OCI-LY3 (cell line): ENCODE measurements at regions not wholly inside any gene's neighbourhood (a gene's known extent, or its start where the extent isn't known, plus 50 kb on each side); places are given as distances from the start of the nearest gene placed in this dataset.

Experiments
- H2AFZ ChIP-seq: fragments of 200-600, 300-600 bp; shearing (Covaris generic); 2 replicates; pipeline ENCODE4 v1.6.0; 2014; ENCODE audit warnings: antibody characterized with exemption, low read depth, low read length
- H3K27ac ChIP-seq: fragments of 200-600, 300-600 bp; sonication (generic); 2 replicates; pipeline ENCODE4 v1.5.1; 2014; ENCODE audit warnings: mild to moderate bottlenecking, low read length, moderate library complexity, mixed read lengths
- H3K27me3 ChIP-seq: fragments of 200-600, 300-600 bp; sonication (generic); 2 replicates; pipeline ENCODE4 v1.6.1; 2014; ENCODE audit warnings: low read depth, low read length, mixed read lengths
- H3K36me3 ChIP-seq: fragments of 200-600, 300-600 bp; sonication (generic); replicated peaks from 2 replicates; pipeline ENCODE3; 2014; ENCODE audit warnings: low read depth, low read length, mixed read lengths
- H3K4me1 ChIP-seq: fragments of 300-600, 200-600 bp; sonication (generic); 2 replicates; pipeline ENCODE4 v1.6.1; 2014; ENCODE audit warnings: low read length, mixed read lengths
- H3K4me2 ChIP-seq: fragments of 200-600, 300-600 bp; sonication (generic); 2 replicates; pipeline ENCODE4 v1.6.1; 2014; ENCODE audit warnings: low read length, mixed read lengths
- H3K4me3 ChIP-seq: fragments of 300-600, 200-600 bp; sonication (generic); 2 replicates; pipeline ENCODE4 v1.5.1; 2014; ENCODE audit warnings: antibody characterized with exemption, mild to moderate bottlenecking, low read length, moderate library complexity
- H3K79me2 ChIP-seq: fragments of 300-600, 200-600 bp; shearing (Covaris generic); 2 replicates; pipeline ENCODE4 v1.6.1; 2014; ENCODE audit warnings: mild to moderate bottlenecking, low read length, mixed read lengths
- H3K9ac ChIP-seq: fragments of 300-600, 200-600 bp; shearing (Covaris generic); 2 replicates; pipeline ENCODE4 v1.6.0; 2014; ENCODE audit warnings: mild to moderate bottlenecking, low read length, moderate library complexity
- H3K9me3 ChIP-seq: fragments of 200-600, 300-600 bp; shearing (Covaris generic); 2 replicates; pipeline ENCODE4 v1.6.1; 2014; ENCODE audit warnings: low read length, mixed read lengths; ENCODE audit not compliant: insufficient read depth
- H4K20me1 ChIP-seq: fragments of 200-600, 300-600 bp; sonication (generic); 2 replicates; pipeline ENCODE4 v1.6.1; 2016; ENCODE audit warnings: low read length, mixed read lengths; ENCODE audit not compliant: insufficient read depth
- EZH2phosphoT487 ChIP-seq: fragments of 200-600 bp; shearing (Covaris generic); IDR thresholded peaks from 2 replicates; pipeline ENCODE4 v1.6.1; 2018; ENCODE audit warnings: antibody characterized with exemption, mixed run types, low read depth
- TF ChIP-seq, protein P1 (sequence below): fragments of 200-600, 300-600 bp; sonication (generic); IDR thresholded peaks from 2 replicates; pipeline ENCODE4 v1.5.1; 2014; ENCODE audit warnings: antibody characterized with exemption, low read length, low read depth

- H4K20me1 ChIP-seq: no peaks in the 10 kb centered on the region
- no peak for TF ChIP-seq EZH2phosphoT487
- TF ChIP-seq, protein P1, sequence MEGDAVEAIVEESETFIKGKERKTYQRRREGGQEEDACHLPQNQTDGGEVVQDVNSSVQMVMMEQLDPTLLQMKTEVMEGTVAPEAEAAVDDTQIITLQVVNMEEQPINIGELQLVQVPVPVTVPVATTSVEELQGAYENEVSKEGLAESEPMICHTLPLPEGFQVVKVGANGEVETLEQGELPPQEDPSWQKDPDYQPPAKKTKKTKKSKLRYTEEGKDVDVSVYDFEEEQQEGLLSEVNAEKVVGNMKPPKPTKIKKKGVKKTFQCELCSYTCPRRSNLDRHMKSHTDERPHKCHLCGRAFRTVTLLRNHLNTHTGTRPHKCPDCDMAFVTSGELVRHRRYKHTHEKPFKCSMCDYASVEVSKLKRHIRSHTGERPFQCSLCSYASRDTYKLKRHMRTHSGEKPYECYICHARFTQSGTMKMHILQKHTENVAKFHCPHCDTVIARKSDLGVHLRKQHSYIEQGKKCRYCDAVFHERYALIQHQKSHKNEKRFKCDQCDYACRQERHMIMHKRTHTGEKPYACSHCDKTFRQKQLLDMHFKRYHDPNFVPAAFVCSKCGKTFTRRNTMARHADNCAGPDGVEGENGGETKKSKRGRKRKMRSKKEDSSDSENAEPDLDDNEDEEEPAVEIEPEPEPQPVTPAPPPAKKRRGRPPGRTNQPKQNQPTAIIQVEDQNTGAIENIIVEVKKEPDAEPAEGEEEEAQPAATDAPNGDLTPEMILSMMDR: no peak
- peaks cover 10% of the 10 kb centered on the region for H3K36me3 ChIP-seq
- H2AFZ ChIP-seq: peak overlapping the region; percentile 84
- H3K9me3 ChIP-seq: no peaks in the 10 kb centered on the region
- H3K9ac ChIP-seq: peak overlapping the region; percentile 98
- H3K27me3 ChIP-seq: no peaks in the 10 kb centered on the region
- peaks cover 38% of the 10 kb centered on the region for H3K79me2 ChIP-seq
- peak overlapping the region; percentile 95 for H3K27ac ChIP-seq
- H3K4me2 ChIP-seq: peak overlapping the region; percentile 96
- H3K4me1 ChIP-seq: peaks cover 23% of the 10 kb centered on the region
- H3K4me3 ChIP-seq: peak overlapping the region; percentile 99
Observed at GRCh38 chr5:18745042-18745987, 1111.1 kb downstream of the TAF11L14 start.

- TF ChIP-seq, protein P1: no peak
- no peak for TF ChIP-seq EZH2phosphoT487
- Histone ChIP-seq H3K4me1 (peaks cover 23% of the 10 kb centered on the region), H3K9ac (peak overlapping the region; percentile 98), H3K27me3 (no peaks in the 10 kb centered on the region), H3K79me2 (peaks cover 32% of the 10 kb centered on the region), H2AFZ (peak overlapping the region; percentile 84), H3K9me3 (no peaks in the 10 kb centered on the region), H3K36me3 (peaks cover 4% of the 10 kb centered on the region), H3K4me3 (peak overlapping the region; percentile 99), H3K27ac (peak overlapping the region; percentile 95), H3K4me2 (peak overlapping the region; percentile 96), H4K20me1 (no peaks in the 10 kb centered on the region)
Observed at GRCh38 chr5:18745988-18746615, 1111.8 kb downstream of the TAF11L14 start.

- Histone ChIP-seq H3K27me3 (no peaks in the 10 kb centered on the region), H3K9ac (no peak overlapping the region), H3K4me1 (peaks cover 18% of the 10 kb centered on the region), H2AFZ (no peak overlapping the region), H3K4me2 (no peak overlapping the region), H3K79me2 (peaks cover 11% of the 10 kb centered on the region), H3K27ac (no peak overlapping the region), H3K36me3 (no peaks in the 10 kb centered on the region), H3K9me3 (no peaks in the 10 kb centered on the region), H4K20me1 (no peaks in the 10 kb centered on the region), H3K4me3 (no peak overlapping the region)
- TF ChIP-seq EZH2phosphoT487: no peak
- TF ChIP-seq, protein P1: no peak
Observed at GRCh38 chr5:18749763-18750162, 1115.5 kb downstream of the TAF11L14 start.

GRCh38 chr5:18752317-18752716, 1118.1 kb downstream of the TAF11L14 start:
- Histone ChIP-seq H4K20me1 (no peaks in the 10 kb centered on the region), H2AFZ (no peak overlapping the region), H3K4me1 (peaks cover 8% of the 10 kb centered on the region; the same call in 1 of the 2 replicates), H3K27me3 (no peaks in the 10 kb centered on the region), H3K9ac (no peak overlapping the region), H3K36me3 (no peaks in the 10 kb centered on the region), H3K79me2 (no peaks in the 10 kb centered on the region), H3K4me3 (no peak overlapping the region), H3K9me3 (no peaks in the 10 kb centered on the region), H3K27ac (no peak overlapping the region), H3K4me2 (no peak overlapping the region)
- TF ChIP-seq, protein P1: no peak
- TF ChIP-seq EZH2phosphoT487: no peak
